NT2/D1 (cell line): ENCODE measurements at regions not wholly inside any gene's neighbourhood (a gene's known extent, or its start where the extent isn't known, plus 50 kb on each side); places are given as distances from the start of the nearest gene placed in this dataset.

ENCODE experiments used
- DNase-seq: peaks from one replicate; pipeline ENCODE4 v3.0.0-alpha.2; 2011; ENCODE audit warnings: low read depth, low spot score
- H3K27me3 ChIP-seq: 2 replicates; pipeline ENCODE4 v1.6.0; 2011; ENCODE audit warnings: mild to moderate bottlenecking; ENCODE audit not compliant: insufficient read length, insufficient read depth
- H3K36me3 ChIP-seq: 2 replicates; pipeline ENCODE4 v1.6.1; 2011; ENCODE audit warnings: mild to moderate bottlenecking, low read length, mixed read lengths; ENCODE audit not compliant: insufficient read depth, insufficient read length
- H3K4me1 ChIP-seq: 2 replicates; pipeline ENCODE4 v1.5.1; 2011; ENCODE audit not compliant: insufficient read depth, insufficient read length
- H3K4me3 ChIP-seq: 2 replicates; pipeline ENCODE4 v1.5.1; 2011; ENCODE audit warnings: low read depth; ENCODE audit not compliant: insufficient read length
- H3K9ac ChIP-seq: 2 replicates; pipeline ENCODE4 v1.6.0; 2011; ENCODE audit warnings: low read depth; ENCODE audit not compliant: insufficient read length
- H3K9me3 ChIP-seq: 2 replicates; pipeline ENCODE4 v1.5.1; 2011; ENCODE audit warnings: mild to moderate bottlenecking, low read length; ENCODE audit not compliant: insufficient read depth
- SUZ12 ChIP-seq: IDR thresholded peaks from 2 replicates; pipeline ENCODE4 v1.6.1; 2011; ENCODE audit not compliant: insufficient read length, insufficient read depth; ENCODE audit errors: extremely low read depth
- YY1 ChIP-seq: IDR thresholded peaks from 2 replicates; pipeline ENCODE4 v1.6.1; 2011; ENCODE audit not compliant: insufficient read length, insufficient read depth
- ZNF274 ChIP-seq: IDR thresholded peaks from 2 replicates; pipeline ENCODE4 v1.6.1; 2011; ENCODE audit warnings: mild to moderate bottlenecking, low read depth, low read length

DNA sequence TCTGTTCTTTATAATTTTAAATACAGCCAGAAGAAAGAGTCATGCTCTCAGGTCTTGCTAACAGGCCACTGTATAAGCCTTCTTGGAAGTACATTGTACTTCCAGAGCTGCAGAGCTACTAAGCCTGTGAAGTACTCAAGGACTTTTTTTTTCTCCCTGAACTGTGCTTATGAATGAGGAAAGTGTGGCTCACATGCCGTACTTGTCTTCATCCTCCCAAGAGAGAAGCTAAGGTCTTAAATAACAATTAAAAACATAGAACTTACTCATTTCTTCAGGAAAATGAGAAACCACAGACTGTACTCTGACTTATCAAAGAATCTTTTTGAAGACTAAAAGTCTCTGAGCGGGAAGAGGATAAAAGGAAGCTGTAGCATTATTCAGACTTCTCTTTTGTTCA is 218.3 kb downstream of the HTR1B start:
- Histone ChIP-seq H3K9ac (no peak overlapping the region), H3K36me3 (no peaks in the 10 kb centered on the region), H3K4me3 (no peak overlapping the region), H3K27me3 (no peaks in the 10 kb centered on the region), H3K4me1 (no peaks in the 10 kb centered on the region), H3K9me3 (no peaks in the 10 kb centered on the region)
- DNase-seq = no peak
- no peak for TF ChIP-seq SUZ12
- no peak for TF ChIP-seq ZNF274

- TF ChIP-seq SUZ12 (no peak), ZNF274 (no peak), YY1 (no peak)
- H3K36me3 ChIP-seq = no peaks in the 10 kb centered on the region
- H3K9me3 ChIP-seq = no peaks in the 10 kb centered on the region
- no peaks in the 10 kb centered on the region for H3K27me3 ChIP-seq
- no peak for DNase-seq
- no peak overlapping the region for H3K4me3 ChIP-seq
- no peak overlapping the region for H3K9ac ChIP-seq
- no peaks in the 10 kb centered on the region for H3K4me1 ChIP-seq
Measured at GRCh38 chr6:77231438-77232305, 231.6 kb downstream of the HTR1B start.

DNA sequence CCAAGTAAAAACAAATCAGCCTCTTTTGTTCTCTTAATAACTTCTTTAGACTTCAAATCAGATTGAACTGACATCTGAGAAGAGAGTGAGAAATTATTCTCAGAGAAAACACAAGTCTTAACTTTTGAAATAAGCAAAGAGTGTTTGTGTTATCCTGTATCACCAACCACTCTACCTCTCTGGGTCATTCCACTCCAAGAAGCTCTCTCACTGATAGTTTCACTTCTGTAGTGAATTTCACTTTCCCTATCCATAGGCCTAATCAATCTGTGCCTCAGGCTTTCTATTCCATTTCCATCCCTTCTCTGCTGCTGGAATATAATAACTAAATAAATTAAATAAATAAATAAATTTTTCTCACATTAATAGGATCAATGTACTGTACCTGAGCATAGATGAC is 235.0 kb downstream of the HTR1B start:
- Histone ChIP-seq H3K27me3 (no peaks in the 10 kb centered on the region), H3K4me3 (no peak overlapping the region), H3K9me3 (no peaks in the 10 kb centered on the region), H3K4me1 (no peaks in the 10 kb centered on the region), H3K9ac (no peak overlapping the region), H3K36me3 (no peaks in the 10 kb centered on the region)
- no peak for DNase-seq
- no peak for TF ChIP-seq ZNF274
- TF ChIP-seq YY1 = no peak
- TF ChIP-seq SUZ12 = no peak

DNA sequence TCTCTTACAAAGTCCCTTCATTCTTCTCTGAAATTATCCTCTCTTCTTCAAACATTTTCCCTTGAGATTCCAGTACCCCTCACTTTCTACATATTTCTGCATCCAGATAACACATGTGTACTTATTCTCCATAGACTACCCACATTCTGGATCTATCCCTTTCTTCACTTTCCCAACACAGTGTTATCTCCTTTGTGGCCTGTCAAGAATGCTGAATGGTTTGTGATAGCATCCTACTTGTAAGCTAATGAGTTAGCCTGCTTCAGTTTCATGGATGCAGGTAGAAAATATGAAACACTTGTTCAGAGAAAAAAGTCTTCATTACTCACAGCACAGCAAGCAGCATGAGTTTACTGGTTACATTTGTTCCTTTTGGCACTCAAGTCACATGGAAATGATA is 245.4 kb downstream of the HTR1B start:
- H3K27me3 ChIP-seq = no peaks in the 10 kb centered on the region
- no peaks in the 10 kb centered on the region for H3K4me1 ChIP-seq
- TF ChIP-seq ZNF274 (no peak), YY1 (no peak), SUZ12 (no peak)
- no peak overlapping the region for H3K9ac ChIP-seq
- H3K36me3 ChIP-seq = no peaks in the 10 kb centered on the region
- no peak overlapping the region for H3K4me3 ChIP-seq
- DNase-seq = no peak
- peaks cover 7% of the 10 kb centered on the region; the same call in 1 of the 2 replicates for H3K9me3 ChIP-seq

DNA sequence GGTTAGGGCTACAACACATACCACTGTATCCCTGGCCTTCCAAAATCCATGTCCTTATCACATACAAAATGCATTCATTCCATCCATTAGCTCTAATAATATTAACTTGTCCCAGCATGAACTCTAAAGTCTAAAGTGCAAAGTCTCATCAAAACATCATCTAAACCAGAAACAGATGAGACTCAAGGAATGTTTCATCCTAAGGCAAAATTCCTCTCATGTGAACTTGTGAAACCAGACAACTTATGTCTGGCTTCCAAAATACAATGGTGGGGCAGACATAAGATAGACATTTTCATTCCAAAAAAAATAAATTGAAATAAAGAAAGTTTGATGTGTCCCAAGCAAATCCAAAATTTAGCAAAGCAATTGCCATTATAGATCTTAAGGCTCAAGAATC is 257.4 kb downstream of the HTR1B start:
- Histone ChIP-seq H3K9me3 (peaks cover 1% of the 10 kb centered on the region; the same call in 1 of the 2 replicates), H3K4me3 (no peak overlapping the region), H3K36me3 (no peaks in the 10 kb centered on the region), H3K27me3 (no peaks in the 10 kb centered on the region), H3K9ac (no peak overlapping the region), H3K4me1 (no peaks in the 10 kb centered on the region)
- TF ChIP-seq ZNF274 = no peak
- no peak for TF ChIP-seq SUZ12
- no peak for TF ChIP-seq YY1
- no peak for DNase-seq

DNA sequence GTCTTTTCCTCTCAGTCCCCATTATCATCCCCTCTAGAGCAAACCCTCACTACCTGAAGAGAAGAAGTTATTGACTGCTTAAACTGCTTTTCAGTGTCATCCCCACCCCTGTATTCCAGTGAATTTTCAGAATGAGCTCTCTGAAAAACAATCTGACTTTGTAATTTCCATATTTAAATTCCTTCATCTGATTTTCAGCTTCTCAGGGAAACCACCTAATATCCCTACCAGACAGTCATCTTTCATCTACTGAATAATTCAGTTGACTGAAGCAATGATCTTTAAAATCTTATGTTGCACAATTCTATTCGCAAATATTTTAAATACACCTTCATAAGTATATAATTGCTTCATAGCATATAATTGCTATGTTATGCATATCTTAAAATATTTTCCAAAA is 258.7 kb downstream of the HTR1B start:
- Histone ChIP-seq H3K9me3 (peaks cover 3% of the 10 kb centered on the region; the same call in 1 of the 2 replicates), H3K4me1 (no peaks in the 10 kb centered on the region), H3K36me3 (no peaks in the 10 kb centered on the region), H3K27me3 (no peaks in the 10 kb centered on the region), H3K4me3 (no peak overlapping the region), H3K9ac (no peak overlapping the region)
- no peak for DNase-seq
- no peak for TF ChIP-seq YY1
- TF ChIP-seq SUZ12 = no peak

GRCh38 chr6:77183447-77183846 is 279.8 kb downstream of the HTR1B start:
- Histone ChIP-seq H3K4me3 (no peak overlapping the region), H3K27me3 (no peaks in the 10 kb centered on the region), H3K4me1 (no peaks in the 10 kb centered on the region), H3K36me3 (no peaks in the 10 kb centered on the region), H3K9ac (no peak overlapping the region), H3K9me3 (no peaks in the 10 kb centered on the region)
- DNase-seq = no peak
- no peak for TF ChIP-seq SUZ12
- no peak for TF ChIP-seq YY1
- no peak for TF ChIP-seq ZNF274
